SK-N-DZ (cell line): ENCODE measurements at regions not wholly inside any gene's neighbourhood (a gene's known extent, or its start where the extent isn't known, plus 50 kb on each side); places are given as distances from the start of the nearest gene placed in this dataset.

Source experiments
- DNase-seq: peaks from one replicate; pipeline ENCODE4 v3.0.0-alpha.2; 2015; ENCODE audit warnings: low spot score

- no peak for DNase-seq
Observed at GRCh38 chr3:186487819-186488218, 56.4 kb downstream of the CRYGS start.

DNA sequence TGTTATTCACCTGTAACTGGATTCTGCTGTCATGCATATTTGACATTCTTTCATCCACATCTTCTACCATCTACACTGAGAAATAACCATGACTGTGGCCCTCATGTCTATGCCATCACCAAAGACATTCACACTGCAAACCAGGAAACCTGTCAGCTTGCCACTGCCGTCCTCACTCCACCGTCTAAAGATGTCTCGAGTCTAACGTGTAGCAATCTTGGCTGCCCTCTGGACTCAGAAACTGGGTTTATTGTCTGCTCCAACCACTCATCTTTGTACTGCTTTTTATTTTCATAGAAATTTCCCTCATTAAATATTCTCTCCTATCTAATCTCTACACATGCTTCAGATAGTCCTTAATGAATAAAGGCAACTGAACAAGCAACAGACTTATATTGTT lies 57.1 kb downstream of the CRYGS start:
- no peak for DNase-seq

- DNase-seq: no peak
Observed at GRCh38 chr3:186483611-186484340, 60.4 kb downstream of the CRYGS start.

GRCh38 chr3:186481526-186481925 lies 62.7 kb downstream of the CRYGS start:
- DNase-seq: no peak

DNA sequence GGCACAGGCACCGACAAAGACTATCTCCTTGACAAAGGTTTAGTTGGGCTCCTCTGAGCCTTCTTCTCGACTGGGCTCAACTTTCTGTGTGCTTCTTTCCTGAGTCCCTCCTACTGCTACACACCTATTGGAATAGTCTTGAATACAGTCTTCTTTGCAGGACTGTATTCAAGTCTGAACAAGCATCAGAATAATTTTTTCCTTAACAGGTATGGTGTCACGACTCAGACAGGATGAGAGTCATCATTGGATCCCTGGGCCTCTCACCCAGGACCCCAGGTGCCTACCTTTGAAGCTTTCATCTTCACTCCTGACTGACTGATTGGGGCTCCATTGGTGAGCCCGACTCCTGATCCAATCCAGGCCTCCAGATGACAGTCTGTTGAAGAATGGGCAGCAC lies 66.3 kb downstream of the CRYGS start:
- DNase-seq: no peak

DNA sequence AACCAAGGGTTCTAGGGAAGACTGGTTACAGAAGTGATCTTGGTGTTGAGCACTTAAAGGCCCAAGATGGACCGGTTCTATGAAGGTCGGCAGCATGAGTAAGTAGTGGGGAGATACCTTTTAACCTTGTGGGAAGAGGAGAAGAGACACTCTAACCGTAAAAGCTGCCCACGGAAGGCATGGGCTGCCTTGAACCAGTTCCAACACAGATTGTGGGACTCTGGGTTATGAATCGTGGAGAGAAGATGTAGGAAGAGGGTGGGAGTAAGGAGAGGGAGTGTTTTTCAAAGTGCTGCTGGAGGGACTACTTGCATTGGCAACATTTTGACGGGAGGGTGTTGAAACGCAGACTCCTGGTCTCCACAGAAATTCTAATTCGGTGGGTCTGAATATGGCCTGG lies 67.1 kb downstream of the CRYGS start:
- DNase-seq: no peak

DNA sequence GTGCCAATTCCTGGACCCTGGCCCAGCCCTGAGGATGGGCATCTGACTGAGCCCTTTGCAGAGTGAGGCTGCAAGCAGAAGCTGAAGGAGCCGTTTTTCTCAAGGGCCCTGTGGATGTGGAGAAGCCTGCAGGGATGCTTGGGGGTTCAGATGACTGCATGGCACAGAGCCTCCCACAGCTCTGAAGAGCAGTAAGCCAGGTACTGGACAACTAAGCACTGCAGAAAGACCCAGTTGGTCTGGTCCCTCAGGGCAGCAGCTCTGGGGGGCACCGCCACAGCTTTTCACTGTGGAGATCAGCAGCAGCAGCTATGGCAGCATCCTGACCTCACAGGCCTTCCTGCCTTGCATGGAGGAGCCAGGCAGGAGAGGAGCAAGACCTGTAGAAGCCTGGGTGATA lies 67.6 kb downstream of the CRYGS start:
- DNase-seq: no peak

- no peak for DNase-seq
Observed at GRCh38 chr3:186476044-186476468, 68.1 kb downstream of the CRYGS start.

DNA sequence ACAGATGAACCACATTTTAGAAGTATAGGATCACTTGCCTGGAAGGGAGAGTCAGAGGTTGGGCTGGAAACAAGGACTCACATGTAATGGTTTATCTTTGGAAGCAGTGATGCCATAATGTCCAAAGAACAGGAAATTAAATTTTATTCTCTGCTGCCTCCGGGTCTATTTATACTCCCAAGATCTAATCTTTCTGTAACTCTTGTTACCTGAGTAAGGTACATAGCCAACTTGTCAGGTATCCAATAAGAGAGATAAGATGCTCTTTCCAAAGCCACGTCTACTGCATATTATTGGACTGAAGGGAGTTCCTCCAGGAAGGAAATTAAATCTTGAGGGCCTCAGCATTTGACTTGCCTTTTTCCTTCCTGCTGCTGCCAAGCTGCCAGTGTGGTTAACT lies 71.0 kb downstream of the CRYGS start:
- no peak for DNase-seq

DNA sequence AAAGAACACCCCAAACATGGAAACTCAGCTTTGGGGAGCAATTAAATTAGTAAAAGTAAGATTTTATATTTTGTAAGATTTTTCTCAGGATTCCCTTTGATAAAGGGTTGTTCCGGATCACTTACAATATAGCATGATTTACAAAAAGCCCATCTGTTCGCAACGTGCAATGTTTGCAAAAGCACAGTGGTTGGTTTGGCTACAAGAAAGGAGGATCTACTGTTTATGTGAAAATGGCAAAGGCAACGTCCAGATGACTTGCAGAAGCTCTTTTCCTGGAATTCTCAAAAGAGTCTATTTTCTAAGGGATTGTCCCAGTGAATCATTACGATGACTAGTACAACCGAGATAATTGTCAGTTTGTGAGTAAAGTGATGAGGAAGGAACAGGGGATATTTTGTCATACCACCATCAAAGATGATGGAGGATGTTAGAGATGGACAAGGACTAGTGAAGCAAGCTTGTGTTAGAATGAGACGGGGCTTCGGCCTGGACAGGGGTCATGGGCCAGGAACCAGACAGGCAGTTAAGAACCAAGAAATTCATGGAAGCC lies 71.6 kb downstream of the CRYGS start:
- DNase-seq: no peak

DNA sequence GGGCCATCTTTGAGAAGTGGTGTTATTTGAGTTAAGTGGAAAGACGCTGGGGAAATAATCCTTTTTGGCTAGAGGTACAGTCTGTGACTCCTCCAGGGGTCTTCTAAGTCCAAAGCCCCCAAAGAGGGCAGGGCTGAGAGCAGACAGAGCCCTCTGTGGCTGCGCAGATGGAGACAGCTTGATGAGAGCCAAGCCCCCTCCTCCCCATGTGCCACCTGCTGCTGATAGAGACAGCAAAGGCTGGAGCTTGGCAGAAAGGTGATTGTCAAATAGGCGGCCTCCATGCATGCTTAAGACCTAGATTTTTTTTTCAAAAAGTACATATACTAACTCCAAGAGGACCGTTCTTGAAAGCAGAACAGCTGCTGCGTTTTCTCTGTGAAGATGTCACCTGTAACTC lies 72.4 kb downstream of the CRYGS start:
- no peak for DNase-seq

- DNase-seq: no peak
Observed at GRCh38 chr3:186469525-186469924, 74.7 kb downstream of the CRYGS start.

GRCh38 chr3:186467969-186468368 lies 76.2 kb downstream of the CRYGS start:
- DNase-seq: no peak

GRCh38 chr3:186466391-186466974 lies 77.7 kb downstream of the CRYGS start:
- no peak for DNase-seq

GRCh38 chr3:186465508-186465907 lies 78.7 kb downstream of the CRYGS start:
- no peak for DNase-seq

DNA sequence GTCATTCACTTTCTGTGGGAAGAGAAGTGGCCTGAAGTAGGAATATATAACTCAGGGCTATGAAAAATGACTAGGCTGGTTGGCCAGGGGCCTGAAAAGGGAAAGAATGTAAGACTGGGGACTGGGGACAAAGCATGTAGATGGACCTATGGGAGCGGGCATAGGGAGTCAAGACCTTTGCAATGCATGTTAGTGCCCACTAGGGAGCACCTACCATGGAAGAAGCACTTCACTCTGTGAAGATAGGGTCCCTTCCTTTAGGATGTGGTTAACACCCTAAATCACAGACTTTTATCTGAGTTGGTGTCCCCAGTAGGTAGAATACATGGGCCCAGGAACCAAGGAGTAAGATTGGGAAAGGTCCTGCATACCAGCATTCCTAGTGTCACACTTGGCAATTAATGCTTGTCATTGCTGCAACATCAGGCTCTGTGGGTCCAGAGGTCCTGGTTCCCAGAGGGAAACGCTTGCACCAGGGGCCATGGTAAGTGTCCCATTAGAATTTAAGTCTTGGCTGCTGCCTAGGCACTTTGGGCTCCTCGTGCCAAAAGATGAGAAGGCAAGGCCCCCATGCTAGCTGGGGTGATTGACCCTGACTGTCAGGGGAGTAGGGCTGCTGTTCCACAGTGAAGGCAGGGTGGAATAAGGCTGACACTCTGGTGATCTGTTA lies 79.6 kb downstream of the CRYGS start:
- no peak for DNase-seq

DNA sequence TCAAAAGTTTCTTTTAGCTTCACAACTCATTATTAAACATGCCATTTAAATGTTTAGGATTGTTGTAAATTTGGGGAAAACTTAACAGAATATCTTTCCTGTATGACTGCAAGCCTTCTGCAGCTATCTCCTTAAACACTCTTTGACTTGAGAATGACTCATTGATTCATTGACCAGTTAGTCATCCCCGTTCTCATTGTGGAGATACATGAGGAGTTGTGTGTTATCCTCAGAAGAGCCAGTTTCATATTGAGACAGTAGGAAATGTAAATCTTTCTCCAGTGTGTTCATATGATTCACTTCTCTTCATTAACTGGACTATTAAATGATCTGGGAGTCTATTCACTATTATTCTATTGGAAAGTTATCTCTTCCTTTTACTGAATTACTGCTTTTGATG lies 83.0 kb downstream of the CRYGS start:
- no peak for DNase-seq

DNA sequence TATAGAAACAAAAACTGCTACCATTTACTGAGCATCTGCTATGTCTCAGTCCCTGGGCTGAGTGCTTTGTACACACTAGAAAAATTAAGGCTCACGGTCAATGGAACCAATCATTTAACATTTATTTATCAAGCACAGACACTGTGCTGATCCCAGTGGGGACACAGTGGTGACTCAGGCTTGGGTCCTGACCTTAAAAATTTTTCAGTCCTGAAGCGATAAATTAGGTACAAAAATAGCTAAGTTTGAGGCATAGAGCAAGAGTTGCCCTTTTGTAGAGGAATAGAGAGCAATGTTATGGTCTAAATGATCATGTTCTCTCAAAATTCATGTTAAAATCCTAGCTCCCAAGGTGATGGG lies 85.1 kb downstream of the CRYGS start:
- no peak for DNase-seq

DNA sequence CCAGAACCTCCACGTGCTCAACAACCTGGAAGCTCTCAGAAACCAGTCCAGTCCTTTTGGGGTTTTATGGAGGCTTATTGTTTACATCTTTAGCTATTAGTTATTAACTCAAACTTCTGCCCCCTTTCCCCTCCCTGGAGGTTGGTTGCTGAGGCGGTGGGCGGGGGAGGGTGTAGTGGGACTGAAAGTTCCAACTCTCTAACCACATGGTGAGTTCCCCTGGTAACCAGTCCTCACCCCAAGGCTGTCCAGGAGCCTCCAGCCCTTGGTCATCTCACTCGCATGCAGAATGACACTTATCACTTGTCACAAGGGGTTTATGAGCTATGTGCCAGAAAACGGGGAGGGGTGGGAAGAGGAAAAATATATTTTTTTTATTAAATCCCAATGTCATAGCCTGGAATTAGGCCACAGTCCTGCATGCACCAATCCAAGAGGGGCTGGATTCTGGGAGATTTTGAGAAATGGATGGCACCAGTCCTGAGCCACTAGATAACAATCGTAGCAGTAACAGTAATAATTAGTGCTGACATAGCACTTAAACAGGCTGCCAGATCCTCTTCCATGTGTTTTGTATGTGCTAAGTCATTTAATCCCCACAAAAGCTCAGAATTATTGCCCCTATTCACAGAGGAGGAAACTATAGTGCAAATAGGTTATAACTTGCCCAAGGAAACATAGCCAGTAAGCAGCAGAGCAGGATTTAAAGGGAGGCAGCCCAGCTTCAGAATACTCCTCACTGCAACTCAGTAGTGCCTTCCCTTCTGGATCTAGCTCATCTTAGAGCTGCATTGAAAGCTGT lies 85.7 kb downstream of the CRYGS start:
- DNase-seq: no peak

- no peak for DNase-seq
Observed at GRCh38 chr3:186457236-186457635, 86.9 kb downstream of the CRYGS start.

DNA sequence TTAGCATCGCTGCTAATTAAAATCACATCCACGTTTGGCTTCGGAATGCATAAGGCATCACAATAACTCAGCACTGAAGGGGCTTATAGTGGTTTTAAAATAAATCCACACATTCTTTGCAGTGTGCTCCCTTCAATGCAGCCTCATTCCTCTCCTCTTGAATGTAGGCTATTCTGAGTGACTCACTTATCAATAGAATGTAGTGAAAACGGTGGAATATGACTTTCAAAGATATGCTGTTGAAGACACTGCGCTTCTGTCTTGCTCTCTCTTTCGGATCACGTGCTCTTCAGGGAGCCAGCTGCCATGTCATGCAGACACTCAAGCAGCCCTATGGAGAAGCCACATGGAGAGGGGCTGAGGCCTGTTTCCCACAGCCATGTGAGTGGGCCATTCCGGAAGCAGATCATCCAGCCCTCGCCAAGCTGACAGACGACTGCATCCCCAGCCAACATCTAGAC lies 87.4 kb downstream of the CRYGS start:
- DNase-seq: peak; percentile 18
